ENCODE measurements at regions not wholly inside any gene's neighbourhood (a gene's known extent, or its start where the extent isn't known, plus 50 kb on each side); places are given as distances from the start of the nearest gene placed in this dataset.
A peak's percentile ranks its signal among the peaks of the same experiment; 100 is the strongest.

DNA sequence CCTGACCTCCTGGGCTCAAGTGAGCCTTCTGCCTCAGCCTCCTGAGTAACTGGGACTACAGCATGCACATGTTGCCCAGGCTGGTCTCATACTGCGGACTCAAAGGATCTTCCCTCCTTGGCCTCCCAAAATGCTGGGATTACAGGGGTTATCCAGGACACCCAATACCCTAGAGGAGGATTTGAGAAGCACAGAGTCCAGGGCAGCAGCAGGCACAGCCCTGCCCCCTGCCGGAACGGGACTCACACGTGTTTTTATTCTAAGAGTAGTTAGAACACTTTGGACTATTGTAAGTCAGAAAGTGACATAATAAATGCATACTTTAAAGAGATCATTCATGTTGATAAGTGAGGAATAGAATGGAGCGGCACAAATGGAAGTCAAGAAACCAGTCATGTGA, 80.2 kb downstream of the C6orf118 start:
- DNase-seq (ENCODE audit: low spot score) = no peak

DNA sequence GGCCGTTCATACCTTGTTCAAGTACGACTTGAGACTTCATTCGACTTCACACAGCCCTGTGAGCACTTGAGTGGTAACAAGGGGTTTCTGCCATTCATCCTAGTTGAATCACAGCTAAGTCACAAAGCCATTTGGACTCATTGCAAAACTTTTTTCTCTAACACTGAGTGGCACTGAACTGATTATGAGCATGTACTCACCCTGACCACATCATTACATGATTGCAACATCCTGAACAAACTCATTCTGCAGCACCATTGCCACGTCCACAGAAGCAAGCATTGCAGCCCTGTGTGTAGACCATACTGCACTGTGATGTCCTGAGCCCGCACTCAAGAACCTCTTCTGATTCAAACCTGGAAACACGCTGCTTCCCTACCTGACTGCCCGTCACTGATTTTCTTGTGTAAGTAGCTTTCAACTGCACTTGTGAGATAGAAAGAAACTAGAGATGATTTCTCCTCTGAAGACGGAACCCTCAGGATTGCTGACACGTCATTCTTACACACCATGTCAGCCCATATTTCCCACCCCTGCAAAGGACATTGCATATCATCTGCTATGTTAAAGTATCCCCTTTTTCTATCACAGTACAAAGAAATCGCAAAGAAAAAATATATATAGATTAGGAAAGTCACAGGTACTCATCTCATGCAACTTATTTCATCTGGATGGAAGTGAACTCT, 81.6 kb downstream of the C6orf118 start:
- no peak for DNase-seq (ENCODE audit: low spot score)

DNA sequence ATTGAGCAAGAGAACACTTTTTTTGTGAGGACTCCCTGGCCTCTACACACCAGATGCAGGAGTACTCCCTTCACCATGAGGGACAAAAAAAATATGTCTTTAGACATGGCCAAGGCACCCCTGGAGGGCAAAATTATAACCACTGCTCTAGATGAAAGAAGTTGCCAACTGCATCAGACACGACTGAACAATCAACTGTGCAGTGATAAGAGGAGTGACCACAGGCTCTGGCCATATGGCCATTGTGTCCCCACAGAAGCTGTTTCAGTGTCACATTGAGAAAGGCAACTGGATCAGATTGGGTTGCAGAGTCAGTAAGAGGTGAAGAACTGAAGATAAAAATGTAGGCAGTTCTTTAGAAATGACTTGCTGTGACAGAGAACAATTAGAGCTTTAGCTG, 85.7 kb downstream of the C6orf118 start:
- no peak for DNase-seq (ENCODE audit: low spot score)

DNA sequence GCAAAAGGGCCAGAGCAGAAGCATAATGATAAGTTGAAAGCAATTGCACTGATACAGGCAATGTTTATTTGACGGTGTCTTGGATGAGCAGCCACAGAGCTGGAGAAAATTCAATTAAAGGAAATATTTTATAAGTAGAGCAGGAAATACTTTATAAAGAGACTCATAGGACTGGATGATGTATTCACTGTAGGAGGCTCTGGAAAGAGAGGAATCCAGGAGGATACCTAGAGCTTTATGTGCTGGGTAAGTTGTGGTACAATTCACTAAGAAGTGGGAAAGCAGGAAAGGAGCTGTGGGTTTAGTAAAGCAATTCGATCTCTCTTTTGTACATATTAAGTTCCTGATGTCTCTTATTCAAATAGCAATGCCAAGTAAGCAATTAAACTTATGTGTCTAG, 86.3 kb downstream of the C6orf118 start:
- DNase-seq (ENCODE audit: low spot score) = no peak

DNA sequence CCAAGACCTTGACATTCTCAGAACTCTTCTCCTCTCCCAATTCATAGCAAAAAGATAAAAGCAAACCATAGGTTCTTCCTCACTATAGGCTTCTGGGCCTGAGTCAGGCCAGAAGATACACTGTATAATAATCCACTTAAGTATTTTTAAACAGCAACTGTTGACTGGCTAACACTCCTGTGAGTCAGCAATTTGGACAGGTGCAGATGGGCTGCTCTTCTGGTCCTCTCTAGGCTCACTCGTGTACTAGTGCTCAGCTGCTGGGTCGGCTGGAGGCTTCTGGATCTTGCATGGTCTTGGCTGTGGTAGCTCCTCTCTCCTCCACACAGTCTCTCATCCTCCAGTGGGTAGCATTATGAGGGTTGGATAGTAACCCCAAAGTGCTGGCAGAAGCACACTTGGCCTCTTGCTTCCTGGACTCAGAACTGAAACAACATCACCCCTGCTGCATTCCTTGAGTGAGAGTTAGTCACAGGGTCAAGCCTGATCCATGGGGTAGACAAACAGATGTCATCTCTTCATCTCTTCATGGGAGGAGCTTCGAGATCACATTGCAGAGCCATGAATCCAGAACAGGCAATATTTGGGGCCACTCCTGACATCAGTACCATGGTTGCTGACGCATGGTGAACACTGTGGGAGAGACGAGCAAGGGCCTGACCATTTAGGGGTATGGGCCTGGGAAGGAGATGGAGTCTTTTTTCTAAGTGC, 86.9 kb downstream of the C6orf118 start:
- DNase-seq (ENCODE audit: low spot score) = no peak

DNA sequence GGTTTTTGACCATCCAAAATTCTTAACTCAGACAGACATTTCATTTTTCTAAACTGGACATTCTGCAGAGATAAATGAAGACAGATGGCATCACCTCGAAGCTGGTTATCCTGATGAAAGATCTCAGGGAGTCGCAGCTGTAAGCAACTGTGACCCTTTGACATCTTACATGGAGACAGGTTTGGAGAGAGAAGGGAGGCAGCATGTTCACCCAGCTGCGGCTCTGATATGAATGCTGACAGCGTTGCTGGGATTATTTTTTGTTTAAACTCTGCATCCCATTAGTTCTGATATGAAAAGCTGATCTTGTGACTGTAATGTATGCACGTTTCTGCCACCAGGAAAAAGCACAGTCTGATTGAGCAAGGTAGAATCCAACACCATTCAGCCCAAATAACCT, 89.4 kb downstream of the C6orf118 start:
- DNase-seq (ENCODE audit: low spot score) = no peak

DNA sequence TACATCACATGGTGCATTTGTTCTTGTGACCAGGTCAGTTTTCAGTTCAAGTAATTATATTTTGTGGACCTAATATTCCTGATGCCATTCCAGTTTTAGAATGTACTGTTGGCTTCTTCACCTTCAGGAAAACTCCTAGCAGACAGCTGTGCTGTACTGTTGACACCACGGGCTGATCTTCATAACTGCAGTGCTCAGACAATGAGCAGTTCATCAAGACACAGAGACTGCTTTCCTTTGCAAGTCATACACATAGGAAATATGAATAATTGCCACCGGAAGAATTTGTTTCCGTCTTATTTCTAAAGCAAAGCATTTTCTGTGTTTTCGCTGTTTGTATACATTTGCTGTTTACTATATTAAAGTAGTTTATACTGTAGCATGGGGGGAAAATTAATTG, 89.8 kb downstream of the C6orf118 start:
- peak; percentile 61 for DNase-seq (ENCODE audit: low spot score)

DNA sequence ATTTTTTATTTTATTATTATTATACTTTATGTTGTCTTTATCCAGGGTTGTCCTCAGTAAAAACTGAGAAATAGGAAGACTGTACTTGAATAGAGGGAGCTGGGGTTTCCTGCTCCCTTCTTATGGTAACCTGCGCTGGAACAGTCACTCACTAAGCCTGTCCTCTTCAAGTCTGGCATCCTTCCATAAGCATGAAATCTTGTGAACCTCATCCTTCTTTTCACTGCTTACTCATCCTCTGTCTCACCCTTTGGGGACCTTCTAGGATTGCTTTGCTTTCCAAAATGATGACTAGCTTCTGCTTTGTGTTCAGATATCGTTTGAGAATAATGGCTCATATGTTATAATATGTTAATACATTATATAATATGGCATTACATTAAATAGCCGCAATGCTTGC, 90.6 kb downstream of the C6orf118 start:
- peak; percentile 63 for DNase-seq (ENCODE audit: low spot score)

DNA sequence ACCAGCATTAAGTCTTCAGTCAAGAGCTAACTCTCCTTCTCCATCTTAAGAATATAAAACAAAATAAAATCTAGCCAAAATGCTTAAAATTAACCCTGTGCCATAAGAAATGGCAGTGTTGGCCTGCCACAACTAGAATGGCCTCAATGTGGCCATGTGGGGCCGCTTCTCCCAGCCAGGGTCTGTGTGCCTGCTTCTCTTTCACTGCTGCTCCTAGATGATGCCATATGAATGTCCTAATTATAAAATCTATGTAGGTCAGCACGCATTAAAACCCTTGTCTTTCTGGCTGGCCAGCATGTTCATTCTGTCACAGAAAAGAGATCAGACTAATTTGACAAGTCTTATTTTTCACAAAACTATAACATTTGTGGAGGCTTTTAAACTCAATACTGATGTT, 102.6 kb downstream of the C6orf118 start:
- DNase-seq (ENCODE audit: low spot score) = no peak

DNA sequence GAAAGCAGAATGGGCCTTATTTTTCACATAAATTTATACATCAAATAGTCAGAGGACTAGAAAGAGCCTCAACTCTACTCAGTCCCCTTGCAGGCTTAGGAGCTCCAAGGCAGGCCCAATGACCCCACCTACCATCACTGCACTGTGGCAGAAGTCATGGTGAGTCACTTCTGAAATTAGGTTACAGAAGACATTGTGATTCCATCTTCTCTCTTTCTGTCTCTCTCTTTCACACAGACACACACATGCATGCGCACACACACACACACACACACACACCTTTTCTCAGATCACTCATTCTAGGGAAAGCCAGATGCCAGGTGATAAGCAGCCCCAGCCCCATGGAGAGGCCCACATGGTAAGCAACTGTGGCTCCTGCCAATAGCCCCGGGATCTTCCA, 103.8 kb downstream of the C6orf118 start:
- DNase-seq (ENCODE audit: low spot score) = no peak

DNA sequence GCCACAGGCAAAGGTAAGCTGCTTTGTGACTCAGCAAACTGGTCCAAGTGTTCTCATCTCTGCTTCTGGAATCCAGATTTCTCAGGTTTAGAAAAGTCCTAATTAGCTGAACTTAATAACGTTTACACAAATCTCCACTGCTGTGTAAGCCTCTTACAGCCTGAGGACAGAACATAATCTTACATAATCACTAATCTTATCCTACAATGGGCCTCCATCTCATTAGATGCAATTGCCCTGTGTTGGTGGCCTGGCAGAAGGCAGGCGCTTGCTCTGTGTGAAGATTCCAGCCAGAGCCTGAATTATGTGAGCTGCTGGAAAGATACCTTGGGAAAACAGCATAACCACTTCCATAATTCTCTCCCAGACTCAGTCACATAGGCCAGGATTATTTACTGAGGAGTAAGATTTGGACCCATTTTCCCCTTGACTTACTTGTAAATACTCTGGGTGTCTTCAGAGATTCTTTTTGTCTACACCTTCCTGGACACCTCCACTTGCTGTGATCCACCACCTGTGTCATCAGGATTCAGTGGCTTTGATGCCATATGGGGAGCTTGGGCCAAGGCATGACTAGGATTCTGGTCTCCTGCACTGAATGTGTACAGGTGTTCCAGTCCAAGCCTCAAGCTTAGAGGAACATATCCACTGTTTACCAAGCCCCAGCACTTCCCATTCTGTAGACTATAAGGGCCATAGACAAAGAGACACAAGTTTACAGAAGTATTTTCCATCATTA, 104.4 kb downstream of the C6orf118 start:
- DNase-seq (ENCODE audit: low spot score) = no peak

DNA sequence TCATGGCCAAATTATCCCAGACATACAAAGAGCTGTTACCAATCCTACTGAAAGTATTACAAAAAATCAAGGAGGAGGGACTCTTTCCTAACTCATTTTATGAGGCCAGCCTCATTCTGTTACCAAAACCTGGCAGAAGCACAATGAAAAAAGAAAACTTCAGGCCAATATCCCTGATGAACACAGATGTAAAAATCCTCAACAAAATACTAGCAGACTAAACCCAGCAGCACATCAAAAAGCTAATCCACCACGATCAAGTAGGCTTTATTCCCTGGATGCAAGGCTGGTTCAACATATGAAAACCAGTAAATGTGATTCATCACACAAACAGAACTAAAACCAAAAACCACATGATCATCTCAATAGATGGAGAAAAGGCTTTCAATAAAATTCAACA, 109.2 kb downstream of the C6orf118 start:
- DNase-seq (ENCODE audit: low spot score) = no peak

DNA sequence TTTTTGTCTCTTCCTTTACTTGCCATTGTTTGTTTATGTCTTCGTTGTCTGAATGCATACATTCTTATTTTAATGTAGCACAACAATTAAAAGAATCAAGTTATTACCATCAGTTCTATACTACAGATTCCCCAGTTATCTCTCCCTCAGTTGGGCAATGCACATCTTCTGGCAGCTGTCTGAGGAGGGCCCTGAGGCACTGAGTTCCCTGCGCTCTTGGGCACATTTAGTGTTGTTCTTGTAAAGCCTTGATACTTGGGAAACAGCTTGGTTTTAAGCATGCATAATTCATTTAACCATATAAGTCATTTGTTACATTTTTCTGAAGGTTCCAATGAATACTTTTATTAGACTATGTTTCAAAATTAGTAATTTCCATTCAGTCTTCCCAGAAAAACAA, 117.9 kb downstream of the C6orf118 start:
- no peak for DNase-seq (ENCODE audit: low spot score)

DNA sequence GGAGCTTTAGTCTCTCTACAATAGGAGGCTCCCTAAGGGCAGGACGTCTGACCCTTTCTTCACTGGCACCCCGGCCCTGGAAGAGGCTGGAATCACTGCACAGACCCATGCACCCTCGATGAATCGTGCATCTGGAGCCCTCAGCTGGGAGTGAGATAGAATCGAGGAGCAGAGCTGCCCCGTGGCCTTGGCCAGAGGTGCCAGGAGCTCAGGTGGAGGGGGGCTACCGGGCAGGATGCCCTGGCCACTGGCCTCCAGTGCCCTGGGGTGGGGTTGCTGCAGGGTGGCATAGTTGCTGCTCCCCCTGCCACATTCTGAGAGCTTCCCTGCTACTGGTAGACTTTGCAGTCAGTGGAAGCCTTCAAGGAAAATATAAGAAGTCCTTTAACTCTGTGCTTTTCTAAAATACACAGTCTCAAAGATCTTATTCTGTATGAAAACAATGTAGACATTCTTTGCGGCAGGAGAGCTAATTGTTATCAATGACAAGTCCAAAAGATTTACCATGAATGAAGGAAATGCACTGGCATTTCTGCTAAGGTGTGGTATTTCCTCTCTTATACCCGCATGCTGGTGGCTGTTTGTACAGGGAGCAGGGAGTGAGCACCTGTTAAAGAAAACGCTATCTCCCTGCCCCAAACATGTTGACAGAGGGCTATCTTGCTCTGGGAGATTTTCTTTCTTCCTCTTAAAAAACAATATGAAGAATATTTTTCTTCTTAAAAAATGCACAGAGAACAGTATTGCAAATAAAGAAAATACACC, 122.8 kb downstream of the C6orf118 start:
- DNase-seq (ENCODE audit: low spot score) = no peak

DNA sequence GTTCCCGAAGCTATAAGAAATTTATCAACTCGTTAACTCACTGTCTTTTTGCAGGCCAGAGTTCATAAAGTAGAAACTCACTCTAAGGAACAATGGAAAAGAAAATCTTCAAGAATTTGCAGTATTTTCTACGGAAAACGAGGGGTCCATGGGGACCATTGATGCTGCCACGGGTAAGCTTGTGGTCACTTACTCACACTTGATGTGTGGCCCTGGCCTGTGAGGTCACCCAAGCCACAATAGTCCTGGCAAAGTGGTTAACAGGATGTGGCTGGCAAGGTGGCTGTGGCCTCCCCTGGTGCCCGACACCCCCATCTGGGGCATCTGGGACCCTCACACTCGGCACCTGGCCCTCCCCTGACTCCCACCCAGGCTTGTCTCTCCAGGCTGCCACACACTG, 123.4 kb downstream of the C6orf118 start:
- DNase-seq (ENCODE audit: low spot score) = no peak

DNA sequence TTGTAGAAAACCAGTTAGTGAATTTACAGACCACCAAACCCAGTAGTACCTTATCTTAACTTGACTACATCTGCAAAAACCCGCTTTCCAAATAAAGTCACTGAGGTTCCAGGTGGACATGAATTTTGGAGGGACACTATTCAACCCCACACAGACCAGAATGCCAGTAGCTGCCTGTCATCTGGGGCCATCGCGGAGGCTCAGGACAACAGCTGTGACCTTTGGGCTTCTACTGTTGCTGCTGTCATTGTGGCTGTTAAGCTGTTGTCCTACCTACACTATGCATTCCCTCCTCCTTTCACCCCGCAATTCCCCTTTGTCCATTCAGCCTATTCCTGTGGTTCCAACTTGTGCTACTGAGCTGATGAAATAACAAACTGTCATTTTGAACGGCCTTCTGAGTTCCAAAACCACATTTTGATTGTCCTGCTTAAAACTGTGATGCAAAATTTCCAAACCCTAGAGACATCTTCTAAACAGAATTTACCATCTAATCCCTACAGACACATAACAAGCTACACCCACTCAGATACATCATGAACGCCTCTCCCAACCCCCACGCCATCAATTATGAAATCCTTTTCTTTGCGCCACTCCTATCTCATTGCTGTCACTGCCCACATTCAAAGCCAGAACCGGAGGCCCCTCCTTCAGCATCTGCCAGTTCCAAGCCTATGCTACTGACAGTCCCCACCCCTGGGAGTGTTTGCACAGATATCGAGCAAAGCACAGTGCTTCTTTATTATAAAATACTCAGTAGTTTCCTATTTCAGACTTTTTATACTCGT, 125.0 kb downstream of the C6orf118 start:
- no peak for DNase-seq (ENCODE audit: low spot score)

DNA sequence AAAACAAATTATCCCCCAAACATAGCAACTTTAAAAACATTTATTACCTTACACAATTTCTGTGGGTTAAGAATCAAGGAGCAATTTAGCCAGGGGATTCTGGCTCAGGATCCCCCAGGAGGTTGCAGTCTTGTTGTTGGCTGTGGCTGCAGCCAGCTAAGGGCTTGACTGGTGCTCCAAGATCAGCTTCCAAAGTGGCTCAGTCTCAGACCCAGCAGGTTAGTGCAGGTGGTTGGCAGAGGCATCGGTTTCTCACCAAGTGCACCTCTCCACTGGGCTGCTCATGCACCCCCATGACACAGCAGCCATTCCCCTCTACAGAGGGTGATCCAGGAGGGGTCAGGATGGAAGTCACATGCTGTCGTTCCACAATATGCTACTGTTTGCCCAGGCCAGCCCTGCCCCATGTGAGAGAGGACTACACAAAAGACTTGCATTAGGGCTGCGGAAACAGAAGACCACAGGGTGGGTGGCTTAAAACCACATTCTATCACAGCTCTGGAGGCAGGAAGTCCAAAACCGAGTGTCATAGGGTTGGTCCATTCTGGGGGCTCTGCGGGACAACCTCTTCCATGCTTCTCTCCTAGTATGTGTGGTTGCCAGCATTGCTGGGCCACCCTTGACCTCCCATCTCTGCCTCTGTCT, 125.8 kb downstream of the C6orf118 start:
- DNase-seq (ENCODE audit: low spot score) = no peak

DNA sequence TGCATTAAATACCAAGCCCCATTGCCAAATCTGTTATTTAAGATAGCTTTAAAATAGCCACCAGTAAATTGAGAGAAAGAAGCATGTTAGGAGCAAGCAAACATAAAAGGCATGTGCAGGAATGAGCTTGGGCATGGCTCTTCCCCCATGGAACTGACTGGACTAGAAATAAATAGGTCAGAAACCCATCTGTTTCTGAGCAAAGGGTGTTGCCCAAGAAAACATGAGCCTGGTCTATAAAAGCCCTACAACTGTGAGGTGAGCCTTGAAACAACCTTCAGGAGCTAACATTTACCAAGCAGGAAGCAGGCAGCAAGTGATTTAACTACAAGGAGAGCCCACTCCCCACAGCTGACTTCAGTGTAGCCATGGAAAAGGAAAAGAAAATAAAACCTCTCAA, 126.3 kb downstream of the C6orf118 start:
- no peak for DNase-seq (ENCODE audit: low spot score)

DNA sequence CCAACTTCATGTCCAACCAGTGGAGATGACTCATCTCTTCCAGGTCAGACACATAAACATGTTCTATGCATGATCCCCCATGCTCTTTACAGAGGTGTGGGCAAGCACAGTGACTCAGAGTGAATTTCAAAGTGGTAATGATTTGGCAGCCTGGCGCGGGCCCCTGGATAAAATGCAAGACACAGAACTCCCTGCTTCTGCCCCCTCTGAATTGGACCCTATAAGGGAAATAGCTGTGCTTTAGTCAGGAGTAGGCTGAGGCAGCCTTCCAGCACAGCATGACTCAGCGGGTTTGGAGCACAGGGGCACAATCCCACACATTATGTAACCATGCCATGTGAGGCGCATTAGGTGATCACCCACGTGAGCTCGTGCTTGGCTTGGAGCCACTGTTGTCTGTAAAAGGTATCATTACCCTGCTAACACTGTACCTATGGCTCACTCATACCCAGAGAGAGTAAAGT, 127.4 kb downstream of the C6orf118 start:
- peak; percentile 27 for DNase-seq (ENCODE audit: low spot score)

DNA sequence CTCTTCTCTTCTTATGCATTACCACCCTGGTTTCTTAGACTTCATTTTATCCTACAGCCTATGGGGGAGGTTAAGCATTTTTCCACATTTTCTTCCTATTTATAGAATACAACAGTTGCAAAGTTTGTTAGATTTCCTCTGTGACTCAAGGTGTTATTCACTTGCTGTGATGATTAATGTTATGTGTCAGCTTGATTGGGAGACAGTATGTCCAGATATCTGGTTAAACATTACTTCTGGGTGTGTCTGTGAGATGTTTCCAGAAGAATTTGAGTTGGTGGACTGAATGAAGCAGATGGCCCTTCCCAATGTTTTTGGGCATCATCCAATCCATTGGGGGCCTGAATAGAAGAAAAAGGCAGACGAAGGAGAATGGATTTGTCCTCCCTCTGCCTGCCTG, 131.3 kb downstream of the C6orf118 start:
- peak; percentile 85 for DNase-seq (ENCODE audit: low spot score)

DNA sequence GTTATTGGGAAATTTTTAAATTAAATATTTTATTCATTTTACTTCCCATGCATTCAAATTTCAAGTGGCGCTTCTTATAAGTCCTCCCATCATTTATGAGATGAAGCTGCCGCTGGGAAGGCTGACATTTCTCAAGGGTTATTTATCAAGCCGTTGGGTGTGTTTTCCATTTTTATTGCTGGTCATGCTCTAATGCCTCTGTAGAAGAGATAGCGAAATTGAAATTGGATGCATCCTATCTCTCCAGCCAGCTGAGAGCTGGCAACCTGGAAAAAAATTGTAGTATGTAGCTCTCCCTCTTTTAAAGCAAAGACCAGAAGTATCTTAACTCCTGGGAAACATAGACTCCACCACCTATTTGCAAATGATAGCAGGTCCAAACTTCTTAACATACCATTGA, 135.9 kb downstream of the C6orf118 start:
- no peak for DNase-seq (ENCODE audit: low spot score)
